HCT116 (cell line): ENCODE measurements at regions not wholly inside any gene's neighbourhood (a gene's known extent, or its start where the extent isn't known, plus 50 kb on each side); places are given as distances from the start of the nearest gene placed in this dataset.

ENCODE experiments used
- ATAC-seq: fragments of 200-7000 bp; cut with Tn5 transposase; 2 replicates; pipeline ENCODE4 v1.9.1; 2020; ENCODE audit warnings: mild to moderate bottlenecking, moderate library complexity
- BruUV-seq: library from RNA; stranded (reverse); fragments of 400-500 nt; replicated peaks from 2 replicates; lab custom pipeline; 2021; lab: Mats Ljungman, UMichigan
- CTCF ChIA-PET: fragments of 300-600 bp; sonication (Branson Sonifier 250); formaldehyde crosslinking; loops from one replicate; lab custom pipeline; 2021; ENCODE audit warnings: antibody characterized with exemption; lab: Charles Lee
- POLR2A ChIA-PET: fragments of 300-600, 350-600 bp; sonication (Branson Sonifier 250); formaldehyde crosslinking; loops from one replicate; lab custom pipeline; 2021; ENCODE audit warnings: antibody characterized with exemption; lab: Charles Lee
- RAD21 ChIA-PET, 2 experiments: fragments of 300-600 bp; sonication (Branson Sonifier 250); formaldehyde crosslinking; loops; one replicate each; lab custom pipeline; 2023; ENCODE audit warnings: low total read pairs in 2 of 2; ENCODE audit not compliant: uncharacterized antibody in 2 of 2, unreplicated experiment in 2 of 2, low non-redundant PET in 1 of 2; lab: Charles Lee
- DNase-seq: peaks from one replicate; pipeline ENCODE4 v3.0.0-alpha.2; 2010; ENCODE audit warnings: low read depth, low spot score
- H2AFZ ChIP-seq: fragments of 200-600 bp; shearing (Covaris generic), sonication (generic); 2 replicates; pipeline ENCODE4 v1.6.1; 2017; ENCODE audit warnings: low read depth, mixed run types, mixed read lengths, antibody characterized with exemption, low read length; ENCODE audit not compliant: poor library complexity, severe bottlenecking
- H3K27ac ChIP-seq: 2 replicates; pipeline ENCODE4 v1.5.1; 2012; ENCODE audit warnings: low read depth, low read length
- H3K27me3 ChIP-seq: fragments of 200-600 bp; sonication (generic); 2 replicates; pipeline ENCODE4 v1.6.1; 2016; ENCODE audit warnings: mixed run types, low read length, mixed read lengths; ENCODE audit not compliant: insufficient read depth
- H3K36me3 ChIP-seq, 2 experiments: fragments of 200-500 bp in 1 of 2; fragments of 200-600 bp in 1 of 2; sonication (Bioruptor generic) in 1 of 2; sonication (generic) in 1 of 2; 2 replicates each; pipeline versions ENCODE4 v1.5.1 to v1.6.1; 2014 to 2016; ENCODE audit warnings: low read length in 2 of 2, inconsistent platforms in 1 of 2, mixed read lengths in 1 of 2, mixed run types in 1 of 2; ENCODE audit not compliant: insufficient read depth in 2 of 2, control insufficient read depth in 1 of 2
- H3K4me1 ChIP-seq, 2 experiments: fragments of 200-600 bp in 1 of 2; sonication (generic) in 1 of 2; 2 replicates each; pipeline versions ENCODE4 v1.5.1 to v1.6.1; 2012 to 2017; ENCODE audit warnings: low read length in 2 of 2, inconsistent platforms in 1 of 2, mild to moderate bottlenecking in 1 of 2, mixed read lengths in 1 of 2, mixed run types in 1 of 2, moderate library complexity in 1 of 2; ENCODE audit not compliant: insufficient read depth in 2 of 2, control insufficient read depth in 1 of 2
- H3K4me2 ChIP-seq: fragments of 200-600 bp; sonication (generic); 2 replicates; pipeline ENCODE4 v1.6.1; 2017; ENCODE audit warnings: mixed run types, low read length, mixed read lengths
- H3K4me3 ChIP-seq, 2 experiments: fragments of 200-600 bp in 1 of 2; sonication (generic) in 1 of 2; replicated peaks in 1 of 2; 2 replicates each; pipeline ENCODE4 v1.5.1; 2011 to 2016; ENCODE audit warnings: low read length in 2 of 2, control low read depth in 1 of 2, low read depth in 1 of 2, mild to moderate bottlenecking in 1 of 2, mixed read lengths in 1 of 2, mixed run types in 1 of 2
- H3K79me2 ChIP-seq: fragments of 200-600 bp; sonication (generic); 2 replicates; pipeline ENCODE4 v1.6.1; 2017; ENCODE audit warnings: mild to moderate bottlenecking, mixed run types, low read length, moderate library complexity, mixed read lengths; ENCODE audit not compliant: insufficient read depth
- H3K9ac ChIP-seq: fragments of 200-600 bp; sonication (generic); 2 replicates; pipeline ENCODE4 v1.6.1; 2016; ENCODE audit warnings: low read length, mixed read lengths
- H3K9me2 ChIP-seq: fragments of 200-600 bp; sonication (generic), shearing (Covaris generic); 2 replicates; pipeline ENCODE4 v1.6.1; 2017; ENCODE audit warnings: mixed run types, mild to moderate bottlenecking, moderate library complexity; ENCODE audit not compliant: insufficient read depth
- H3K9me3 ChIP-seq, 2 experiments: fragments of 200-500 bp in 1 of 2; fragments of 200-600 bp in 1 of 2; sonication (Bioruptor generic) in 1 of 2; sonication (generic) in 1 of 2; 2 replicates each; pipeline ENCODE4 v1.6.1; 2014 to 2017; ENCODE audit warnings: low read length in 2 of 2, mixed read lengths in 2 of 2, inconsistent platforms in 1 of 2, low read depth in 1 of 2, mild to moderate bottlenecking in 1 of 2, mixed run types in 1 of 2, moderate library complexity in 1 of 2; ENCODE audit not compliant: control insufficient read depth in 1 of 2, insufficient read depth in 1 of 2
- H4K20me1 ChIP-seq: fragments of 200-600 bp; sonication (generic), shearing (Covaris generic); 2 replicates; pipeline ENCODE4 v1.6.1; 2017; ENCODE audit warnings: mixed run types, mild to moderate bottlenecking, moderate library complexity; ENCODE audit not compliant: insufficient read depth
- CBX3 ChIP-seq: IDR thresholded peaks from 2 replicates; pipeline ENCODE4 v1.6.1; 2012; ENCODE audit warnings: low read depth
- CEBPB ChIP-seq: IDR thresholded peaks from 2 replicates; pipeline ENCODE4 v1.6.1; 2012; ENCODE audit warnings: low read depth
- EGR1 ChIP-seq: IDR thresholded peaks from 2 replicates; pipeline ENCODE4 v1.6.1; 2012; ENCODE audit warnings: low read depth
- ELF1 ChIP-seq: IDR thresholded peaks from 2 replicates; pipeline ENCODE4 v1.6.1; 2012; ENCODE audit warnings: low read depth, borderline replicate concordance
- EZH2 ChIP-seq: fragments of 200-600 bp; sonication (generic); IDR thresholded peaks from 2 replicates; pipeline ENCODE4 v1.6.1; 2017; ENCODE audit warnings: antibody characterized with exemption, mixed run types
- EZH2phosphoT487 ChIP-seq: fragments of 200-600 bp; IDR thresholded peaks from 2 replicates; pipeline ENCODE4 v1.6.1; 2018; ENCODE audit warnings: antibody characterized with exemption, borderline replicate concordance
- FOSL1 ChIP-seq: IDR thresholded peaks from 2 replicates; pipeline ENCODE4 v1.6.1; 2012; ENCODE audit warnings: low read depth
- JUND ChIP-seq: IDR thresholded peaks from 2 replicates; pipeline ENCODE4 v1.6.1; 2012
- POLR2A ChIP-seq: IDR thresholded peaks from 2 replicates; pipeline ENCODE4 v1.7.0; 2011; ENCODE audit warnings: borderline replicate concordance; ENCODE audit not compliant: insufficient read depth, insufficient read length; ENCODE audit errors: extremely low read depth
- SIN3A ChIP-seq: IDR thresholded peaks from 2 replicates; pipeline ENCODE4 v1.6.1; 2012; ENCODE audit warnings: low read depth
- SP1 ChIP-seq: IDR thresholded peaks from 2 replicates; pipeline ENCODE4 v1.6.1; 2012; ENCODE audit warnings: low read depth
- SRF ChIP-seq: IDR thresholded peaks from 2 replicates; pipeline ENCODE4 v1.6.1; 2012; ENCODE audit warnings: low read depth
- TCF7L2 ChIP-seq: IDR thresholded peaks from 2 replicates; pipeline ENCODE4 v1.7.0; 2011; ENCODE audit warnings: borderline replicate concordance, inconsistent platforms; ENCODE audit not compliant: insufficient read depth, insufficient read length; ENCODE audit errors: extremely low read depth
- ZFX ChIP-seq: fragments of 450-650 bp; IDR thresholded peaks from 2 replicates; pipeline ENCODE4 v1.6.1; 2017
- ZNF274 ChIP-seq: fragments of 200-500 bp; sonication (Bioruptor generic); IDR thresholded peaks from 2 replicates; pipeline ENCODE4 v1.6.1; 2014; ENCODE audit warnings: mild to moderate bottlenecking, low read depth, low read length, inconsistent platforms
- intact Hi-C: fragments of 100-400 bp; cut with micrococcal nuclease; formaldehyde crosslinking; loops from 2 replicates; pipeline ENCODE4 v1.10.0; 2022
- TF ChIP-seq, protein P1 (sequence below): IDR thresholded peaks from 2 replicates; pipeline ENCODE4 v1.6.1; 2011; ENCODE audit warnings: mild to moderate bottlenecking, low read length, moderate library complexity; ENCODE audit not compliant: insufficient replicate concordance; ENCODE audit errors: extremely low read depth
- TF ChIP-seq, protein P2 (sequence below): IDR thresholded peaks from 2 replicates; pipeline ENCODE4 v1.6.1; 2012
- TF ChIP-seq, protein P3 (sequence below): IDR thresholded peaks from 2 replicates; pipeline ENCODE4 v1.6.1; 2012
- TF ChIP-seq, protein P4 (sequence below): IDR thresholded peaks from 2 replicates; pipeline ENCODE4 v1.6.1; 2012; ENCODE audit warnings: low read depth

DNA sequence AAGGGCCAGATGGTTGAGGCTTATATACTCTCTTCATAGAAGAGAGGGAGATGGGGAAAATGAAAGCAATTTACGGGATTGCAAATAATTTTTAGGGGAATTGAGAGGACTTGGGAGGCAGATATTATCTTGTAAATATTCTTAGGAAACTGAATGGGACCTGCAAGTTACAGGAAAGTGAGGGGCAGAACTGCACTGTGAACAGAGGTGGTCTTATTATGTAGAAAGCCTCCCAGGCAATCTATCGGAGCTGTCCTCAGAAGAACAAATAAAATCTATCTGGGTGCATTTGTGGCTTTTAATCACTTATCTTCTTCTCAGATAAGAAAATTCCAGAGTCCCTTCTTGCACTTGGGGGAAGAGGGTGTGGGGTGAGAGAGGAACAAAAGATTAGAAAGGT, 223.5 kb downstream of the RHOU start (continued):
- TF ChIP-seq, protein P1, sequence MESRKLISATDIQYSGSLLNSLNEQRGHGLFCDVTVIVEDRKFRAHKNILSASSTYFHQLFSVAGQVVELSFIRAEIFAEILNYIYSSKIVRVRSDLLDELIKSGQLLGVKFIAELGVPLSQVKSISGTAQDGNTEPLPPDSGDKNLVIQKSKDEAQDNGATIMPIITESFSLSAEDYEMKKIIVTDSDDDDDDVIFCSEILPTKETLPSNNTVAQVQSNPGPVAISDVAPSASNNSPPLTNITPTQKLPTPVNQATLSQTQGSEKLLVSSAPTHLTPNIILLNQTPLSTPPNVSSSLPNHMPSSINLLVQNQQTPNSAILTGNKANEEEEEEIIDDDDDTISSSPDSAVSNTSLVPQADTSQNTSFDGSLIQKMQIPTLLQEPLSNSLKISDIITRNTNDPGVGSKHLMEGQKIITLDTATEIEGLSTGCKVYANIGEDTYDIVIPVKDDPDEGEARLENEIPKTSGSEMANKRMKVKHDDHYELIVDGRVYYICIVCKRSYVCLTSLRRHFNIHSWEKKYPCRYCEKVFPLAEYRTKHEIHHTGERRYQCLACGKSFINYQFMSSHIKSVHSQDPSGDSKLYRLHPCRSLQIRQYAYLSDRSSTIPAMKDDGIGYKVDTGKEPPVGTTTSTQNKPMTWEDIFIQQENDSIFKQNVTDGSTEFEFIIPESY = no peak
- TF ChIP-seq SRF (no peak), EZH2 (no peak), POLR2A (no peak), ZNF274 (no peak), EGR1 (no peak), JUND (no peak), CBX3 (no peak), CEBPB (no peak), FOSL1 (no peak), SIN3A (no peak), ZFX (no peak), TCF7L2 (no peak)
- TF ChIP-seq, protein P2, sequence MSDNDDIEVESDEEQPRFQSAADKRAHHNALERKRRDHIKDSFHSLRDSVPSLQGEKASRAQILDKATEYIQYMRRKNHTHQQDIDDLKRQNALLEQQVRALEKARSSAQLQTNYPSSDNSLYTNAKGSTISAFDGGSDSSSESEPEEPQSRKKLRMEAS = no peak
- TF ChIP-seq, protein P3, sequence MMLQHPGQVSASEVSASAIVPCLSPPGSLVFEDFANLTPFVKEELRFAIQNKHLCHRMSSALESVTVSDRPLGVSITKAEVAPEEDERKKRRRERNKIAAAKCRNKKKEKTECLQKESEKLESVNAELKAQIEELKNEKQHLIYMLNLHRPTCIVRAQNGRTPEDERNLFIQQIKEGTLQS = no peak

DNA sequence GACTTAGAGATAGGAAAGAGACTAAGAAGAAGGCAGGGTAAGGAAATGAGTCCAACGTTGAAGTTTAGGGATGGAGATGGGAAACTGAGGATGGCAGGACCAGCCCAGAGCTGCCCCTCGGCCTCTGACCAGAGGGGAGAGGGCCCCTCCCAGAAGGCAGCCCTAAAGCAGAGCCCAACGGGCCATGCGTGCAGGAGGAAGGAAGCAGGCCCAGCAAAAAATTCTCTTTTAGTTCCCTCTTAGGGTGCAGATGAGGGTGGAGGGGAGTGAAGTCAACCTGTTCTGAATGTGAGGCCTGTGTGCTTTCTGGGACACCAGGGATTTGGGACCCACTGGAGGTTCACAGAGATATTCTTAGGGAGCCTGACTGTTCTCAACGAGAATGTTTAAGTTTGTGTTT, 225.4 kb downstream of the RHOU start:
- Histone ChIP-seq H3K79me2 (no peaks in the 10 kb centered on the region), H3K36me3 (no peaks in the 10 kb centered on the region), H3K9me2 (no peaks in the 10 kb centered on the region), H3K4me1 (peaks cover 0 to 10% of the 10 kb centered on the region in 2 experiments; a peak in 2 of 4 replicates), H3K9me3 (no peaks in the 10 kb centered on the region), H3K4me3 (no peak overlapping the region), H3K27me3 (no peaks in the 10 kb centered on the region), H3K4me2 (no peak overlapping the region), H2AFZ (no peak overlapping the region), H3K9ac (no peak overlapping the region), H3K27ac (no peak overlapping the region), H4K20me1 (no peaks in the 10 kb centered on the region)
- POLR2A ChIA-PET = no interaction called here
- RAD21 ChIA-PET = no interaction called here
- TF ChIP-seq FOSL1 (no peak), EZH2 (no peak), CBX3 (no peak), EZH2phosphoT487 (no peak), SRF (no peak), ZNF274 (no peak), ZFX (no peak), SP1 (no peak), TCF7L2 (no peak), ELF1 (no peak)
- TF ChIP-seq, protein P1 = no peak
- TF ChIP-seq, protein P4, sequence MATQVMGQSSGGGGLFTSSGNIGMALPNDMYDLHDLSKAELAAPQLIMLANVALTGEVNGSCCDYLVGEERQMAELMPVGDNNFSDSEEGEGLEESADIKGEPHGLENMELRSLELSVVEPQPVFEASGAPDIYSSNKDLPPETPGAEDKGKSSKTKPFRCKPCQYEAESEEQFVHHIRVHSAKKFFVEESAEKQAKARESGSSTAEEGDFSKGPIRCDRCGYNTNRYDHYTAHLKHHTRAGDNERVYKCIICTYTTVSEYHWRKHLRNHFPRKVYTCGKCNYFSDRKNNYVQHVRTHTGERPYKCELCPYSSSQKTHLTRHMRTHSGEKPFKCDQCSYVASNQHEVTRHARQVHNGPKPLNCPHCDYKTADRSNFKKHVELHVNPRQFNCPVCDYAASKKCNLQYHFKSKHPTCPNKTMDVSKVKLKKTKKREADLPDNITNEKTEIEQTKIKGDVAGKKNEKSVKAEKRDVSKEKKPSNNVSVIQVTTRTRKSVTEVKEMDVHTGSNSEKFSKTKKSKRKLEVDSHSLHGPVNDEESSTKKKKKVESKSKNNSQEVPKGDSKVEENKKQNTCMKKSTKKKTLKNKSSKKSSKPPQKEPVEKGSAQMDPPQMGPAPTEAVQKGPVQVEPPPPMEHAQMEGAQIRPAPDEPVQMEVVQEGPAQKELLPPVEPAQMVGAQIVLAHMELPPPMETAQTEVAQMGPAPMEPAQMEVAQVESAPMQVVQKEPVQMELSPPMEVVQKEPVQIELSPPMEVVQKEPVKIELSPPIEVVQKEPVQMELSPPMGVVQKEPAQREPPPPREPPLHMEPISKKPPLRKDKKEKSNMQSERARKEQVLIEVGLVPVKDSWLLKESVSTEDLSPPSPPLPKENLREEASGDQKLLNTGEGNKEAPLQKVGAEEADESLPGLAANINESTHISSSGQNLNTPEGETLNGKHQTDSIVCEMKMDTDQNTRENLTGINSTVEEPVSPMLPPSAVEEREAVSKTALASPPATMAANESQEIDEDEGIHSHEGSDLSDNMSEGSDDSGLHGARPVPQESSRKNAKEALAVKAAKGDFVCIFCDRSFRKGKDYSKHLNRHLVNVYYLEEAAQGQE = no peak
- TF ChIP-seq, protein P2 = no peak
- no peak for ATAC-seq
- no peak for DNase-seq
- BruUV-seq = no TSS peak
- intact Hi-C loops = no loop called here
- CTCF ChIA-PET = no interaction called here
